ENCODE measurements at regions not wholly inside any gene's neighbourhood (a gene's known extent, or its start where the extent isn't known, plus 50 kb on each side); places are given as distances from the start of the nearest gene placed in this dataset.

DNA sequence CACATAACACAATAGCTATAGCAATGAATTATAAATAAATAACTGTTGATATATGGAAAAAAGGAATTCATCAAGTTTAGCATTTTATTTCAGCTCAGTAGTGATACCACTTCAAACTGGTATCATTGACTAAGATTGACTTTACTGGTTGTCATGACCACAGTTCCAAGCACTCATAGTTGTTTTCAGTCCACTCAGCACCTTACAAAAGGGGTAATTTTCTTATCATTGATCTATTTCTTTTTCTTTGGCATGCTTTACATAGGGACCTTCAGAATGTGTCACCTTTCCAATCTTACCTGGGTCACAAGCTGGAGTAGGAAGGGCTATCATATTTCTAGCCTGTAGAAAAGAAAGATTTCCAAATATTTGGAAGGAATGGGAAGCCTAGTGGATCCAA, 275.5 kb upstream of the TMEM229A start:
- FAIRE-seq (no peak), DNase-seq (ENCODE audit: insufficient read length, low spot score) (no peak)
- TF ChIP-seq TAF1 (IDR thresholded peaks at IDR 0.05; ENCODE audit: low read depth, low read length), result no peak
- no peak for TF ChIP-seq POLR2AphosphoS5 (IDR thresholded peaks at IDR 0.05; ENCODE audit: low read depth, low read length)
- TF ChIP-seq PAX5 (IDR thresholded peaks at IDR 0.05; ENCODE audit: insufficient read depth, low read length, severe bottlenecking), result no peak
- TF ChIP-seq SPI1 (IDR thresholded peaks at IDR 0.05; ENCODE audit: low read depth, low read length), result no peak
- no peak for TF ChIP-seq POU2F2 (IDR thresholded peaks at IDR 0.05; ENCODE audit: low read depth, low read length)
- no peak for TF ChIP-seq POLR2A (IDR thresholded peaks at IDR 0.05; ENCODE audit: low read depth, low read length)

DNA sequence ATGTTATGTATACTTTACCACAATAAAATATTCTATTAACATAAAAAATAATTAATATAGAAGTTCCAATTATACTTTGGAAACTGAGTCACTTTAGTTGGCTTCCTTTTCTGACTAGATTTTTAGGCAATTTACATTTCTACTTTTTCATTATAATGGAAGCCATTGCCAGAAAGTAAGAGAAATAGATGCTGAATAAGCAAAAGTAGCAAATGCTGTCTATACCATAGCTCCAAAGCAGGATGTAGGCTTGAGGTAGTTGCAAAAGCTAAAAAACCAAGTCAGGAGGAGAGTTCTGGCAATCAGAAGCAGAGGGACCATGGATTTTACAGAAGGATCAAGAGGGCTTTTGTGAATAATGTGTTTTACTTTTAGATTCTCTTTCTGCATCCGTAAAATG, 262.4 kb upstream of the TMEM229A start:
- TF ChIP-seq POLR2A (IDR thresholded peaks at IDR 0.05; ENCODE audit: low read depth, low read length), result no peak
- TF ChIP-seq POU2F2 (IDR thresholded peaks at IDR 0.05; ENCODE audit: low read depth, low read length), result no peak
- TF ChIP-seq PAX5 (IDR thresholded peaks at IDR 0.05; ENCODE audit: insufficient read depth, low read length, severe bottlenecking), result no peak
- no peak for TF ChIP-seq POLR2AphosphoS5 (IDR thresholded peaks at IDR 0.05; ENCODE audit: low read depth, low read length)
- no peak for TF ChIP-seq SPI1 (IDR thresholded peaks at IDR 0.05; ENCODE audit: low read depth, low read length)
- no peak for TF ChIP-seq TAF1 (IDR thresholded peaks at IDR 0.05; ENCODE audit: low read depth, low read length)
- DNase-seq (ENCODE audit: insufficient read length, low spot score) (no peak), FAIRE-seq (no peak)

DNA sequence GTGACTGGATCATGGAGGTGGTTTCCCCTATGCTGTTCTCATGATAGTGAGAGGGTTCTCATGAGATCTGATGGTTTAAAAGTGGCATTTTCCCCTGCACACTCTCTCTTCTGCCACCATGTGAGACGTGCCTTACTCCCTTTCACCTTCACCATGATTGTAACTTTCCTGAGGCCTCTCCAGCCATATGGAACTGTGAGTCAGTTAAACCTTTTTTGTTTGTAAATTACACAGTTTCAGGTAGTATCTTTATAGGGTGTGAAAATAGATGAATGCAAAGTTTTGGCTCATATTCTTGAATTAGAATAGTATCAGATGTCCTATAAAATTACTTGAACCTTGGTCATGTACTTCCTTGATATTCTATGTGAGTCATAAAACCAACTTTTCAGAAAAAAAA, 252.1 kb upstream of the TMEM229A start:
- FAIRE-seq (no peak), DNase-seq (ENCODE audit: insufficient read length, low spot score) (no peak)
- TF ChIP-seq PAX5 (IDR thresholded peaks at IDR 0.05; ENCODE audit: insufficient read depth, low read length, severe bottlenecking) (no peak), POLR2AphosphoS5 (IDR thresholded peaks at IDR 0.05; ENCODE audit: low read depth, low read length) (no peak), TAF1 (IDR thresholded peaks at IDR 0.05; ENCODE audit: low read depth, low read length) (no peak), POU2F2 (IDR thresholded peaks at IDR 0.05; ENCODE audit: low read depth, low read length) (no peak), SPI1 (IDR thresholded peaks at IDR 0.05; ENCODE audit: low read depth, low read length) (no peak), POLR2A (IDR thresholded peaks at IDR 0.05; ENCODE audit: low read depth, low read length) (no peak)

DNA sequence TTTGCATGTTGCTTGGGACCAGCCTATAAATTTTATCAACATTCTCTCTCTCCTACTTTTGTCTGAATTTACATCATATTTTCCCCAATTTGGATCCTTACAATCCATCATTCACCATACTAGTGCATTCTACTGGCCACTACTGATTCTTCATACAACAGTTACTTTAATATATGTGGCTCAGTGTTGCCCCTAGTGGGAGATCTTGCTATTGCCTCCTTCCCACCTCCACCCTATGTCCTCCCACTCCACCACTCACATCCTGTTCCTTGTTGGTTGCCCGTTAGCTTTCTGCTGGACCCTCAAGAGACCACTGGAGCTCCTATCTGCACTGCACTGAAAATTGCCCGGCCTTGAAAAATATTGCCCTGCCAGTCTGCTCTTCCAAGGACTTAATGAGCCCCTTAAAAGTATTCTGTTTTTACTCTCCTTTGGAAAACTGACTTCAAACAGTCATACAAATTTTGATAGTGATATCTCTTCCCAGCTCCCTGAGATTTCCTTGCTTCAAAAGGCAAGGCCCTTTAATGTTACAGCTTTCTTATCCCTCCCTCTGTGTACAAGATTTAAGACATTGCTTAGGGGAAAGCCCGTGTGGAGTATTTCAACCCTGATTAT, 243.2 kb upstream of the TMEM229A start:
- no peak for FAIRE-seq
- no peak for DNase-seq (ENCODE audit: insufficient read length, low spot score)
- TF ChIP-seq PAX5 (IDR thresholded peaks at IDR 0.05; ENCODE audit: insufficient read depth, low read length, severe bottlenecking) (no peak), TAF1 (IDR thresholded peaks at IDR 0.05; ENCODE audit: low read depth, low read length) (no peak), POLR2A (IDR thresholded peaks at IDR 0.05; ENCODE audit: low read depth, low read length) (no peak), SPI1 (IDR thresholded peaks at IDR 0.05; ENCODE audit: low read depth, low read length) (no peak), POLR2AphosphoS5 (IDR thresholded peaks at IDR 0.05; ENCODE audit: low read depth, low read length) (no peak), POU2F2 (IDR thresholded peaks at IDR 0.05; ENCODE audit: low read depth, low read length) (no peak)

DNA sequence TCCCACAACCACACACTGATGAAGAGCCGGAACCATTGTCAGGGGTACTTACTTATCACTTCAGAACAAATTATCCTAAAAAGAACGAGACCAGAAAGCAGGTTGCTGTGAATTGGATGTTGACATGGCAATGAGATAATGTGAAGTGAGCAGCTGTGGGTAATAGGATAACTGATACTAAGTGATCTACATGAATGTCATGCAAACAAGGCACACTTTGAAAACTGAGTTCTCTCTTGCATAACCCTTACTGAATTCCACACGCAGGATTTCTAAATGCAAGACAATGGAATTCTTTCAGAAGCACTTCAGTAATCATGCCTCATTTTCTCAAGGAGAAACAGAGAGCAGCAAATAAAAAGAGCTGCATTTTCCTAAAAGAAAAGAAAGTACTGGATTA, 242.5 kb upstream of the TMEM229A start:
- FAIRE-seq (no peak), DNase-seq (ENCODE audit: insufficient read length, low spot score) (no peak)
- TF ChIP-seq TAF1 (IDR thresholded peaks at IDR 0.05; ENCODE audit: low read depth, low read length) (no peak), POU2F2 (IDR thresholded peaks at IDR 0.05; ENCODE audit: low read depth, low read length) (no peak), POLR2A (IDR thresholded peaks at IDR 0.05; ENCODE audit: low read depth, low read length) (no peak), POLR2AphosphoS5 (IDR thresholded peaks at IDR 0.05; ENCODE audit: low read depth, low read length) (no peak), SPI1 (IDR thresholded peaks at IDR 0.05; ENCODE audit: low read depth, low read length) (no peak), PAX5 (IDR thresholded peaks at IDR 0.05; ENCODE audit: insufficient read depth, low read length, severe bottlenecking) (no peak)

DNA sequence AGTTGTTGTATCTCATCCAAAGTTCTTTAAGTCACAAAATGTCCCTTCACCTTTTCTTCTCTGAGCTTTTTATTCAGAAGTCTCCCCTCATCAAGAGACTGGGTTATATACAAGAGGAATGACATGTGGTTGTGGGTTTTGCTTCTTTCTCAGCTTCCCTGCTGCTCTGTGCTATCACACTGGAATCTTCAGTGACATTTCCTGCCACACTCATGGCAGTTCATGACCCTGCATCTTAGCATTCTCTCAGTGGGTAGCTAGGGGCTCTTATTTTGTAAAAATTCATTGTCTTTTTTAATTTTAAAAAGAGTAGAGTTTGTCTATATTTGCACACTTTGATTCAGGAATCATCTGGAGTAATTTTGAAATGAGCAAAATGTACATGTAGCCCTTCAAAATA, 236.9 kb upstream of the TMEM229A start:
- no peak for FAIRE-seq
- DNase-seq (ENCODE audit: insufficient read length, low spot score), result no peak
- TF ChIP-seq PAX5 (IDR thresholded peaks at IDR 0.05; ENCODE audit: insufficient read depth, low read length, severe bottlenecking) (no peak), TAF1 (IDR thresholded peaks at IDR 0.05; ENCODE audit: low read depth, low read length) (no peak), POLR2A (IDR thresholded peaks at IDR 0.05; ENCODE audit: low read depth, low read length) (no peak), SPI1 (IDR thresholded peaks at IDR 0.05; ENCODE audit: low read depth, low read length) (no peak)

DNA sequence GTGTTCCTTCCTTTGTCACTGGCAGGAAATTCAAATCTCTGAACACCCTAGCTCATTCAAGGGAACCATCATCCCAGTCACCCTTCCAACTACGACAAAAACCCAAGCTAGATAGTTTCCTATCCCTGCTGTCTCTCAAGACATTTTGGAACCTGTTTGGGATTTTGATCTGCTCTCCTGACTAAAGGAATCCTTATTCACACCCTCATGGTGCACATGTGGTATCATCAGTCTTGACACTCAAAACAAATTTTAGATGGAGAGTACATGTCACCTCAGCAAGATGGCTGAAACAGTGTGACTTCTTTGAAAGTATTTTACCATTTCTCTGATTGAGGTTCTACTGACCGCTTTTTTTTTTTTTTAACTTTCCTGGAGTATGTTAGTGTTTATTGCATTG, 234.3 kb upstream of the TMEM229A start:
- no peak for TF ChIP-seq POU2F2 (IDR thresholded peaks at IDR 0.05; ENCODE audit: low read depth, low read length)
- no peak for TF ChIP-seq SPI1 (IDR thresholded peaks at IDR 0.05; ENCODE audit: low read depth, low read length)
- no peak for TF ChIP-seq TAF1 (IDR thresholded peaks at IDR 0.05; ENCODE audit: low read depth, low read length)
- no peak for TF ChIP-seq PAX5 (IDR thresholded peaks at IDR 0.05; ENCODE audit: insufficient read depth, low read length, severe bottlenecking)
- no peak for TF ChIP-seq POLR2A (IDR thresholded peaks at IDR 0.05; ENCODE audit: low read depth, low read length)
- no peak for TF ChIP-seq POLR2AphosphoS5 (IDR thresholded peaks at IDR 0.05; ENCODE audit: low read depth, low read length)
- no peak for DNase-seq (ENCODE audit: insufficient read length, low spot score)
- FAIRE-seq, result no peak

DNA sequence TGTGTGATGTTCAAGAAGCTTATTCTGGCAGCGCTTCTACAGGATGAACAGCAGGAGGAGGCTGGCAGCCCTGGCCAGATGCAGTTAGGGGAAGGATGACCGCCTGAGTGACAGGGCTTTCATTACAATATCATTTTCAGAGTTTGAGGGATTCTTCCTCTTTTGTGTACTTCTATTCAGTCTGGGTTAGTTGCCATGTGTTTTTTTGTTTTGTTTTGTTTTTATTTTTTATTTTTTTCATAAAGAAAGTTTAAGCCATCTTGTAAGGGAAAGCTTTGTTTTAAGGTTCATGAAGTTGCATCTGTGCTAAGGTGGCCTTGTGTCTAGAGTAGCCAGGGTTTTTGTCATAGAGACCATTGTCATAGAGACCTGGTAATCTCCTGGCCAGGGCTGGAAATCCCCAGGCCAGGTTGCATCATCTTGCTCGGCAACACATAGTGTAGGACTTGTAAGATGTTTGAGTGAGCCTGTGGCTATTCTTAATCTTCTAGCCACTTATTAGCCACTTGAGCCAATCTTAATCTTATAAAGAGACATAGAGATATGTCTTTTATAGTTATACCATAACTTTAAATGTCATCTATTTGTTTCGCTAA, 230.5 kb upstream of the TMEM229A start:
- DNase-seq (ENCODE audit: insufficient read length, low spot score) (no peak), FAIRE-seq (no peak)
- TF ChIP-seq POLR2A (IDR thresholded peaks at IDR 0.05; ENCODE audit: low read depth, low read length), result no peak
- no peak for TF ChIP-seq SPI1 (IDR thresholded peaks at IDR 0.05; ENCODE audit: low read depth, low read length)
- TF ChIP-seq PAX5 (IDR thresholded peaks at IDR 0.05; ENCODE audit: insufficient read depth, low read length, severe bottlenecking), result no peak
- no peak for TF ChIP-seq POU2F2 (IDR thresholded peaks at IDR 0.05; ENCODE audit: low read depth, low read length)
- TF ChIP-seq POLR2AphosphoS5 (IDR thresholded peaks at IDR 0.05; ENCODE audit: low read depth, low read length), result no peak
- TF ChIP-seq TAF1 (IDR thresholded peaks at IDR 0.05; ENCODE audit: low read depth, low read length), result no peak

DNA sequence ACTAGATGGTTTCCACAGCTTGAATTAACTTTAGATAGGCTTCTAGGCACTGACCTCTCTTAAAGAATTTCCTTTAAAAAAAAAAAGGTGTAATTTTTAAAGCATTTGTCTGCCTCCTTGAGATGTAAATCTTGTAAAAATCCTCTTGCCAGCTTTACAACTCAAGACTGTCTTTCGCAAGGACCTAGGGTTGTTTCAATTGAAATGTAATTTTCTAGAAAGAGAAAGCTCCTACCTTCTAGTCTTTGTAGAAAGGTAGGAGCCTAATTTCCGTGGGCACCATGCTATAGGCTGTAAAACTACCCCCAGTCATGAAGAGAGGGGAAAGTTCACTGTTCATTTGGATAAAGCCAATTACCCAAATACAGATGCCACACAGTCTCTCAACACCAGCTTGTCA, 228.8 kb upstream of the TMEM229A start:
- no peak for TF ChIP-seq POLR2A (IDR thresholded peaks at IDR 0.05; ENCODE audit: low read depth, low read length)
- TF ChIP-seq POU2F2 (IDR thresholded peaks at IDR 0.05; ENCODE audit: low read depth, low read length), result no peak
- no peak for TF ChIP-seq PAX5 (IDR thresholded peaks at IDR 0.05; ENCODE audit: insufficient read depth, low read length, severe bottlenecking)
- TF ChIP-seq SPI1 (IDR thresholded peaks at IDR 0.05; ENCODE audit: low read depth, low read length), result no peak
- TF ChIP-seq TAF1 (IDR thresholded peaks at IDR 0.05; ENCODE audit: low read depth, low read length), result no peak
- TF ChIP-seq POLR2AphosphoS5 (IDR thresholded peaks at IDR 0.05; ENCODE audit: low read depth, low read length), result no peak
- DNase-seq (ENCODE audit: insufficient read length, low spot score) (no peak), FAIRE-seq (no peak)
